ENCODE measurements at regions not wholly inside any gene's neighbourhood (a gene's known extent, or its start where the extent isn't known, plus 50 kb on each side); places are given as distances from the start of the nearest gene placed in this dataset.
A peak's percentile ranks its signal among the peaks of the same experiment; 100 is the strongest.

DNA sequence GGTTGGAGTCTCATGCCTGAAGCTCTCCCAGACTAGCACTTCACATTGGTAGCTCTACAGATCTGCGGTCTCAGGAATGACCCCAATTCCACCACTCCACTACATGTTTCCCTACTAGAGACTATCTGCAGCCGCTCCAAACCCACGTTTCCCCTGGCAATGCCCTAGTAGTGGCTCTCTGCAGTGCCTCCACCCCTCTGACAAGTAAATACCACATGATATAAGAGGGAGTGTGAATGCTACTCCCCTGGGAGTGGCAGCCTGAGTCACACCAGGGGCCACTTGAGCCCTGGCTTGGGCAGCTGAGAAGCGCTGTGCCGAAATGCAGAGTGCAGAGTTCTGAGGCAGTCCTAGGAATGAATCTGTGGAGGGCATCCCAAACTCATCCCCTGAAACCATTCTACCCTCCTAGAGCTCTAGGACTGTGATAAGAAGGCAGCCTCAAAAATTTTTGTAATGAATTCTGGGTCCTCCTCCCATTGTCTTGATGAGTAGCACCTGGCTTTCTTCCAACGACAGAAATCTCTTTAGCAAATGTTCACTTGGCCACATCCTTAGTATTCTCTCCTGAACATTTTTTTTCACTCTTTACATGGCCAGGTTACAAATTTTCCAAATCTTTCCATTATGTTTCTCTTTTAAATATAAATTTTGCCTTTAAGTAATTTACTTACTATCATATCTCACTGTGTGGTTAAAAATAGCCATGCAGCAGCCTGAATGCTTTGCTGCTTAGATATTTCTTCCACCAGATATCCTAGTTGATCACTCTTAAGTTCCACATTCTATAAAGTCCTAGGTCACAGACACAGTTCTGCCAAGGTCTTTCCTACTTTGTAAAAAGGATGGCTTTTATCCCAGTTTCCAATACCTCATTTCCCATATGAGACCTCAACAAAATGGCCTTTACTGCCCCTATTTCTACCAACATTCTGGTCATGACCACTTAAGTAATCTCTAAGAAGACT lies 160.2 kb upstream of the CPEB2 start:
- intact Hi-C loops (cut with DNase I): no loop called here
- no peak overlapping the region for H3K4me3 ChIP-seq
- WGBS: 59% methylated on average over 6 of the region's 6 CpGs
- DNase-seq (ENCODE audit: extremely low spot score): no peak
- peak overlapping the region in 1 of 4 donors; percentile 14 for H3K27ac ChIP-seq (replicated peaks in 1 of 4)
- no peaks in the 10 kb centered on the region for H3K36me3 ChIP-seq
- TF ChIP-seq POLR2A (IDR thresholded peaks at IDR 0.05; ENCODE audit: low read depth) (no peak), POLR2AphosphoS5 (IDR thresholded peaks at IDR 0.05) (no peak), CTCF (IDR thresholded peaks at IDR 0.05) (no peak), EP300 (IDR thresholded peaks at IDR 0.05) (no peak)
- peaks cover 5 to 11% (median 9%) of the 10 kb centered on the region in 4 donors for H3K4me1 ChIP-seq
- H3K9me3 ChIP-seq: peaks cover 0 to 7% (median 2%) of the 10 kb centered on the region in 4 donors
- H3K27me3 ChIP-seq: no peaks in the 10 kb centered on the region

DNA sequence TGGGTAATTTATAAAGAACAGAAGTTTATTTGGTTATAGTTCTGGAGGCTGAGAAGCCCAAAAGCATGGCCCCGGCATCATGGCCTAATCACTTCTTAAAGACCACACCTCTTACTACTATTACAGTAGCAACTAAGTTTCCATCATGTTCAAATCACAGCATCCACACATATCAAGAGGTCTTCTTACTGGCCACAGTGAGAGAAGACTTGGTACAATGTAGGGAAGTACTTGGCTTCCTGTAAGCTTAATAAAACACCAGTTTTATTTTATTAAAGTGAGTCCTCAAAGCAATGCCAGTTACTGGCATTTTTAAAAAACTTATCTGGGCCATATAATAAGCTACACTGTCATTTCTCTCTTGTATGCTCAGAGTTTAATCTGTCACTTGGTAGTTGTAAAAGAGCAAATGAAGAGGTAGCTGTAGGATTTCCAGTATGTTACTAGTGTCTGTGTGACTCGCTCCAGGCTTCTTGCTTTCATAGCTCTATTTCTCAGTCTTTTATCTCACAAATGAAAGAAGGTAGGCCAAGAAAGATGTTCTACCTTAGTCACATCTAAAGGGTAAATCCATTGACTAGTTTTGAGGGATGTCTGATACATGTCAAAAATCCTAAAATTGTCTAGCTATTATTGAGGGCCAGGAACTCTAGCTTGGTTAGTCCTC lies 159.2 kb upstream of the CPEB2 start:
- 93% methylated on average over 2 of the region's 2 CpGs for WGBS
- intact Hi-C loops (cut with DNase I): no loop called here
- H3K4me3 ChIP-seq: no peak overlapping the region

DNA sequence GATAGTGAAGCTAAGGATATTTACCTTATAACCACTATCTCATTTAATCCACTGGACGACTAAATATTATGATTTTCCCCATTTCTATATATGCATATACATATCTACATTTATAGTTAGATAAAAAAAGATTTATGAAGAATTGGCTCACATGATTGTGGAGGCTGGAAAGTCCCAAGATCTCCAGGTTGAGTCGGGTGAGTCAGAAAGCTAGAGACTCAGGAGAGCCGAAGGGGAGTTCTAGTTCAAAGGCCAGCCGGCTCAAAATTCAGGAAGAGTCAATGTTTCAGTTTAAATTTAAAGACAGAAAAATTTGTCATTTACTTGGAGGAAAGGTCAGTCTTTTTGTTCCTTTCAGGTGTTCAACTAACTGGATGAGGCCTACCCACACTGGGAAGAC lies 158.2 kb upstream of the CPEB2 start:
- no peaks in the 10 kb centered on the region for H3K36me3 ChIP-seq
- TF ChIP-seq POLR2AphosphoS5 (IDR thresholded peaks at IDR 0.05) (no peak), EP300 (IDR thresholded peaks at IDR 0.05) (no peak), CTCF (IDR thresholded peaks at IDR 0.05) (no peak), POLR2A (IDR thresholded peaks at IDR 0.05; ENCODE audit: low read depth) (no peak)
- no peak for DNase-seq (ENCODE audit: extremely low spot score)
- 67% methylated on average over 4 of the region's 4 CpGs for WGBS
- peaks cover 5 to 11% (median 9%) of the 10 kb centered on the region in 4 donors for H3K4me1 ChIP-seq
- intact Hi-C loops (cut with DNase I): no loop called here
- no peak overlapping the region for H3K27ac ChIP-seq (replicated peaks in 1 of 4)
- no peaks in the 10 kb centered on the region for H3K27me3 ChIP-seq
- H3K4me3 ChIP-seq: no peak overlapping the region
- H3K9me3 ChIP-seq: peaks cover 0 to 7% (median 2%) of the 10 kb centered on the region in 4 donors

More for the DNA sequence above, 159.2 kb upstream of the CPEB2 start:
- Histone ChIP-seq H3K9me3 (peaks cover 0 to 7% (median 2%) of the 10 kb centered on the region in 4 donors), H3K36me3 (no peaks in the 10 kb centered on the region), H3K27ac (replicated peaks in 1 of 4) (no peak overlapping the region), H3K4me1 (peaks cover 5 to 11% (median 9%) of the 10 kb centered on the region in 4 donors), H3K27me3 (no peaks in the 10 kb centered on the region)
- DNase-seq (ENCODE audit: extremely low spot score): no peak
- TF ChIP-seq POLR2A (IDR thresholded peaks at IDR 0.05; ENCODE audit: low read depth) (no peak), POLR2AphosphoS5 (IDR thresholded peaks at IDR 0.05) (no peak), CTCF (IDR thresholded peaks at IDR 0.05) (no peak), EP300 (IDR thresholded peaks at IDR 0.05) (no peak)

- TF ChIP-seq EP300 (IDR thresholded peaks at IDR 0.05): no peak
- no peaks in the 10 kb centered on the region for H3K27me3 ChIP-seq
- H3K27ac ChIP-seq (replicated peaks in 1 of 4): no peak overlapping the region
- H3K4me3 ChIP-seq: no peak overlapping the region
- peaks cover 0 to 7% (median 2%) of the 10 kb centered on the region in 4 donors for H3K9me3 ChIP-seq
- DNase-seq (ENCODE audit: extremely low spot score): no peak
- intact Hi-C loops (cut with DNase I): no loop called here
- 71% methylated on average over 2 of the region's 2 CpGs for WGBS
- H3K4me1 ChIP-seq: peaks cover 0 to 3% (median 2%) of the 10 kb centered on the region in 4 donors
- no peaks in the 10 kb centered on the region for H3K36me3 ChIP-seq
These were observed 154.1 kb upstream of the CPEB2 start for GRCh38 chr4:14848229-14848628.

All from esophagus muscularis mucosa (tissue), 4 donors.